ENCODE measurements at regions not wholly inside any gene's neighbourhood (a gene's known extent, or its start where the extent isn't known, plus 50 kb on each side); places are given as distances from the start of the nearest gene placed in this dataset.

GRCh38 chr5:158471535-158471924, 612.6 kb upstream of the CLINT1 start:
- H3K4me3 ChIP-seq (ENCODE audit: low read depth, low read length) = no peak overlapping the region
- no peak for DNase-seq (ENCODE audit: low read depth, low spot score)
- ChIA-PET POLR2A (no interaction called here), CTCF (no interaction called here)
- TF ChIP-seq CTCF (IDR thresholded peaks at IDR 0.05; ENCODE audit: insufficient read depth, low read length, missing control alignments) = no peak

- POLR2A ChIA-PET = no interaction called here
- TF ChIP-seq CTCF (IDR thresholded peaks at IDR 0.05; ENCODE audit: insufficient read depth, low read length, missing control alignments) = no peak
- CTCF ChIA-PET = no interaction called here
Measured at GRCh38 chr5:158470764-158471534, 612.0 kb upstream of the CLINT1 start.

GRCh38 chr5:158468444-158468843, 609.5 kb upstream of the CLINT1 start:
- CTCF ChIA-PET = no interaction called here
- no peak for DNase-seq (ENCODE audit: low read depth, low spot score)
- no peak overlapping the region for H3K4me3 ChIP-seq (ENCODE audit: low read depth, low read length)
- POLR2A ChIA-PET = no interaction called here
- no peak for TF ChIP-seq CTCF (IDR thresholded peaks at IDR 0.05; ENCODE audit: insufficient read depth, low read length, missing control alignments)

More at GRCh38 chr5:158470764-158471534, 612.0 kb upstream of the CLINT1 start:
- no peak for DNase-seq (ENCODE audit: low read depth, low spot score)
- H3K4me3 ChIP-seq (ENCODE audit: low read depth, low read length) = no peak overlapping the region

GRCh38 chr5:158466191-158466590, 607.2 kb upstream of the CLINT1 start:
- CTCF ChIA-PET = no interaction called here
- DNase-seq (ENCODE audit: low read depth, low spot score) = no peak
- POLR2A ChIA-PET = no interaction called here
- no peak for TF ChIP-seq CTCF (IDR thresholded peaks at IDR 0.05; ENCODE audit: insufficient read depth, low read length, missing control alignments)
- H3K4me3 ChIP-seq (ENCODE audit: low read depth, low read length) = no peak overlapping the region

- ChIA-PET CTCF (no interaction called here), POLR2A (no interaction called here)
- no peak overlapping the region for H3K4me3 ChIP-seq (ENCODE audit: low read depth, low read length)
- no peak for DNase-seq (ENCODE audit: low read depth, low spot score)
- TF ChIP-seq CTCF (IDR thresholded peaks at IDR 0.05; ENCODE audit: insufficient read depth, low read length, missing control alignments) = no peak
Measured at GRCh38 chr5:158465086-158465972, 606.4 kb upstream of the CLINT1 start.

- DNase-seq (ENCODE audit: low read depth, low spot score) = no peak
- CTCF ChIA-PET = no interaction called here
- TF ChIP-seq CTCF (IDR thresholded peaks at IDR 0.05; ENCODE audit: insufficient read depth, low read length, missing control alignments) = no peak
- no peak overlapping the region for H3K4me3 ChIP-seq (ENCODE audit: low read depth, low read length)
- POLR2A ChIA-PET = no interaction called here
Measured at GRCh38 chr5:158464383-158464782, 605.4 kb upstream of the CLINT1 start.
